Natural killer cell (primary cell): ENCODE measurements at regions not wholly inside any gene's neighbourhood (a gene's known extent, or its start where the extent isn't known, plus 50 kb on each side); places are given as distances from the start of the nearest gene placed in this dataset.
"Not testable (repeated sequence)": the region's sequence is repeated elsewhere in the genome, so short reads cannot be mapped to it uniquely, and the experiment has no call there.

Experiments used
- ATAC-seq, 3 donors: fragments of 150-1000 bp in 2 of 3; fragments of 200-7000 bp in 1 of 3; cut with Tn5 transposase; 1 replicate in 1 of 3; 2 replicates in 2 of 3; pipeline ENCODE4 v1.10.0; 2021; ENCODE audit warnings: mild to moderate bottlenecking in 2 of 3, moderate library complexity in 2 of 3
- DNase-seq, 2 donors: peaks; one replicate each; pipeline versions ENCODE4 v3.0.0 to v3.0.0-alpha.2; 2013 to 2021; ENCODE audit warnings: mixed read lengths in 1 of 2
- H3K27ac ChIP-seq: one replicate; pipeline ENCODE4 v1.5.1; 2013; ENCODE audit warnings: mild to moderate bottlenecking, low read length
- H3K27me3 ChIP-seq: one replicate; pipeline ENCODE4 v1.6.1; 2013; ENCODE audit warnings: low read length; ENCODE audit not compliant: control insufficient read depth, insufficient read depth
- H3K36me3 ChIP-seq: one replicate; pipeline ENCODE4 v1.6.1; 2013; ENCODE audit warnings: low read length; ENCODE audit not compliant: control insufficient read depth, insufficient read depth
- H3K4me1 ChIP-seq: one replicate; pipeline ENCODE4 v1.6.1; 2013; ENCODE audit warnings: low read length; ENCODE audit not compliant: control insufficient read depth, insufficient read depth
- H3K4me3 ChIP-seq: one replicate; pipeline ENCODE4 v1.5.1; 2013; ENCODE audit warnings: low read length
- H3K9me3 ChIP-seq: one replicate; pipeline ENCODE4 v1.6.1; 2013; ENCODE audit warnings: low read length; ENCODE audit not compliant: control insufficient read depth, insufficient read depth
- H3K27ac Mint-ChIP-seq, 2 donors: one replicate each; pipeline ENCODE4 v1.8.0; 2022; ENCODE audit warnings: mild to moderate bottlenecking in 2 of 2, mixed read lengths in 2 of 2, moderate library complexity in 1 of 2
- H3K27me3 Mint-ChIP-seq, 2 donors: one replicate each; pipeline ENCODE4 v1.8.0; 2022; ENCODE audit warnings: low read depth in 2 of 2, mixed read lengths in 2 of 2
- H3K36me3 Mint-ChIP-seq: one replicate; pipeline ENCODE4 v1.8.0; 2022; ENCODE audit warnings: mixed read lengths
- H3K4me1 Mint-ChIP-seq, 2 donors: one replicate each; pipeline ENCODE4 v1.8.0; 2022; ENCODE audit warnings: mixed read lengths in 2 of 2
- H3K4me3 Mint-ChIP-seq: one replicate; pipeline ENCODE4 v1.8.0; 2022; ENCODE audit warnings: mild to moderate bottlenecking, moderate library complexity, mixed read lengths
- H3K9me3 Mint-ChIP-seq, 2 donors: one replicate each; pipeline ENCODE4 v1.8.0; 2022; ENCODE audit warnings: mixed read lengths in 2 of 2
- WGBS: methylation state at CpG from one replicate; pipeline ENCODE4 v1.1.7; 2013; ENCODE audit warnings: missing lambda C conversion rate; ENCODE audit not compliant: insufficient coverage; 5-methylcytosine and 5-hydroxymethylcytosine counted together
- intact Hi-C: fragments of 100-400 bp; cut with micrococcal nuclease; formaldehyde crosslinking; loops from one replicate; pipeline ENCODE4 v1.14.2; 2022
- TF ChIP-seq, protein P1 (sequence below): fragments of 200-600 bp; IDR thresholded peaks from one replicate; pipeline ENCODE4 v1.8.0; 2022; ENCODE audit warnings: antibody characterized with exemption

DNA sequence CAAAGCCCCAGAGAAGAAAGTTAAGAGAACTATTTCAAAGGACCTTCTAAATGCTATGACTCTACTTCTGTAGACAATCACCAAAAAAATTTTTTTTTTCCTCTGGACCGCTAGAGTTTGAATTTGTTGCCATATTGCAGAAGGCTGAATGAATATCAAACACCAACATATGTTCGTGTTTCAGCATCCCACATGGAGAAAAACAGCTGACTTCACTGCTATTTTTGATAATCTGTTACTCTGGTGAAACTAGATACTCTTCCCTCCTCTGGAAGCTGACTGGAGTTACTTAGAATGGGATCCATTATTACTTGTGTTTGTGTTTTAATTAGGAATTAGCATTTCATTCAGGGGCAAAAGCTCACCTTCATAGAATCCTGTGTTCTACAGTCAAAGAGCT is 447.0 kb downstream of the AASDHPPT start:
- DNase-seq = no peak

DNA sequence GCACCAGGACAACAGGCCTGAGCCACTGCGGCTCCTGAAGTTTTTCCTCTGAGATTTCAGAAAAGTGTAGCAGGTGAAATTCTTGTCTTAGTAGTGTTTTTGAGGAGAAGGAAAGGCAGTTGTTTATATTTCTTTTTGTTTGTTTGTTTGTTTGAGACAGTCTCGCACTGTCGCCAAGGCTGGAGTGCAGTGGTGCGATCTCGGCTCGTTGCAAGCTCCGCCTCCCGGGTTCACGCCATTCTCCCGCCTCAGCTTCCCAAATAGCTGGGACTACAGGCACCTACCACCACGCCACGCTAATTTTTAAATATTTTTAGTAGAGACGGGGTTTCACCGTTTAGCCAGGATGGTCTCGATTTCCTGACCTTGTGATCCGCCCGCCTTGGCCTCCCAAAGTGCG is 454.2 kb downstream of the AASDHPPT start:
- peaks cover 6 to 16% of the 10 kb centered on the region in 2 donors for H3K9me3 Mint-ChIP-seq
- H3K4me3 ChIP-seq, H3K27me3 ChIP-seq, H3K9me3 ChIP-seq, intact Hi-C loops, H3K4me1 ChIP-seq, H3K27ac ChIP-seq, H3K4me1 Mint-ChIP-seq, H3K27ac Mint-ChIP-seq, ATAC-seq, H3K36me3 ChIP-seq, DNase-seq, H3K27me3 Mint-ChIP-seq, H3K4me3 Mint-ChIP-seq, H3K36me3 Mint-ChIP-seq: not testable (repeated sequence)
- 95% methylated on average over 18 of the region's 18 CpGs for WGBS

More for the DNA sequence above, 447.0 kb downstream of the AASDHPPT start:
- Mint-ChIP-seq H3K27me3 (no peaks in the 10 kb centered on the region), H3K27ac (no peak overlapping the region), H3K9me3 (peaks cover 21 to 22% of the 10 kb centered on the region in 2 donors), H3K4me3 (no peak overlapping the region), H3K36me3 (peaks cover 22% of the 10 kb centered on the region), H3K4me1 (no peaks in the 10 kb centered on the region)
- Histone ChIP-seq H3K4me1 (no peaks in the 10 kb centered on the region), H3K9me3 (peaks cover 6% of the 10 kb centered on the region), H3K27ac (no peak overlapping the region), H3K4me3 (no peak overlapping the region), H3K36me3 (no peaks in the 10 kb centered on the region), H3K27me3 (no peaks in the 10 kb centered on the region)
- TF ChIP-seq, protein P1, sequence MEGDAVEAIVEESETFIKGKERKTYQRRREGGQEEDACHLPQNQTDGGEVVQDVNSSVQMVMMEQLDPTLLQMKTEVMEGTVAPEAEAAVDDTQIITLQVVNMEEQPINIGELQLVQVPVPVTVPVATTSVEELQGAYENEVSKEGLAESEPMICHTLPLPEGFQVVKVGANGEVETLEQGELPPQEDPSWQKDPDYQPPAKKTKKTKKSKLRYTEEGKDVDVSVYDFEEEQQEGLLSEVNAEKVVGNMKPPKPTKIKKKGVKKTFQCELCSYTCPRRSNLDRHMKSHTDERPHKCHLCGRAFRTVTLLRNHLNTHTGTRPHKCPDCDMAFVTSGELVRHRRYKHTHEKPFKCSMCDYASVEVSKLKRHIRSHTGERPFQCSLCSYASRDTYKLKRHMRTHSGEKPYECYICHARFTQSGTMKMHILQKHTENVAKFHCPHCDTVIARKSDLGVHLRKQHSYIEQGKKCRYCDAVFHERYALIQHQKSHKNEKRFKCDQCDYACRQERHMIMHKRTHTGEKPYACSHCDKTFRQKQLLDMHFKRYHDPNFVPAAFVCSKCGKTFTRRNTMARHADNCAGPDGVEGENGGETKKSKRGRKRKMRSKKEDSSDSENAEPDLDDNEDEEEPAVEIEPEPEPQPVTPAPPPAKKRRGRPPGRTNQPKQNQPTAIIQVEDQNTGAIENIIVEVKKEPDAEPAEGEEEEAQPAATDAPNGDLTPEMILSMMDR = no peak
- intact Hi-C loops = no loop called here
- ATAC-seq = no peak
- 53% methylated on average over 2 of the region's 2 CpGs for WGBS

DNA sequence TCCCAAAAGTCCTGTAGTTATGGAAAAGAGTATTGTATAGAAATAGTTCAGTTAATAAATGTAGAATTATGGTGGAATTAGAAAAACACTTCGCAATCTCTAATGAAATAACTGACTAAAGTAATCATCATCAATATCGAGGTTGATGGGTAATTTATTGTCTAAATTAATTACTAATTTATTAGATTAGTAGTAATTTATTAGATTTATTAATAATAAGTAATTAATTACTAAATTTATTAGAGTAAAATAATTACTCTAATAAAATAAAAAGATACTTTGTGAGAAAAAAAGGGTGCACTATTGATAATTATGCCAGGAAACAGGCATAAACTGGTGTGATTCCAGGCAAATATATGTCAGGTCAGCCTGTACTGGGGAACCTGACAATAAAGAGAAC is 455.6 kb downstream of the AASDHPPT start:
- Mint-ChIP-seq H3K4me3 (no peak overlapping the region), H3K4me1 (no peaks in the 10 kb centered on the region), H3K36me3 (no peaks in the 10 kb centered on the region), H3K27ac (no peak overlapping the region), H3K27me3 (no peaks in the 10 kb centered on the region), H3K9me3 (peaks cover 7 to 20% of the 10 kb centered on the region in 2 donors)
- DNase-seq = no peak
- no peak overlapping the region for H3K4me3 ChIP-seq
- H3K9me3 ChIP-seq = peaks cover 9% of the 10 kb centered on the region
- ATAC-seq = no peak
- TF ChIP-seq, protein P1 = no peak
- intact Hi-C loops = no loop called here
- H3K36me3 ChIP-seq = no peaks in the 10 kb centered on the region
- WGBS = no CpG with 5 or more reads among the region's 2 CpGs
- H3K27me3 ChIP-seq = no peaks in the 10 kb centered on the region
- H3K4me1 ChIP-seq = no peaks in the 10 kb centered on the region
- no peak overlapping the region for H3K27ac ChIP-seq

DNA sequence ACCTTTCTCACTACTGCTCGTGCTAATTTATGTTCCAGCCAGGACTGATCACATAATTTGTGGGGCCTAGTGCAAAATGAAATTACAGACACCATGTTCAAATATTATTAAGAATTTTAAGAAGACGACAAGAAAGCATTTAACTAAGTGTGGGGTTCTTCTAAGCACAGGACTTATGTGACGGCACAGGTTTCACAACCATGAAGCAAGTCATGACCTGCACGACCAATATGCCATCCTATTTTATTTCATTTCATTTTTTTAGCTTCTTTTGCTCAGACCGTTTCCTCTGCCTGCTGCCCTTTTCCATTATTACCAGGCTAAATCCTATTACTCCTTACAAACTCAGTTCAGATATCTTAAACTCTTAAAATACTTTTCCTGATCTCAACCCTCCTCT is 462.5 kb downstream of the AASDHPPT start:
- intact Hi-C loops = no loop called here
- 77% methylated on average over 5 of the region's 5 CpGs for WGBS
- H3K9me3 ChIP-seq = peaks cover 8% of the 10 kb centered on the region
- no peak for ATAC-seq
- DNase-seq = no peak
- no peaks in the 10 kb centered on the region for H3K36me3 ChIP-seq
- TF ChIP-seq, protein P1 = no peak
- no peak overlapping the region for H3K27ac ChIP-seq
- peaks cover 8 to 13% of the 10 kb centered on the region in 2 donors for H3K9me3 Mint-ChIP-seq
- H3K27me3 Mint-ChIP-seq = no peaks in the 10 kb centered on the region
- H3K27me3 ChIP-seq = no peaks in the 10 kb centered on the region
- no peak overlapping the region for H3K4me3 Mint-ChIP-seq
- H3K4me1 Mint-ChIP-seq = no peaks in the 10 kb centered on the region
- H3K4me1 ChIP-seq = no peaks in the 10 kb centered on the region
- no peak overlapping the region for H3K4me3 ChIP-seq
- peaks cover 9% of the 10 kb centered on the region for H3K36me3 Mint-ChIP-seq
- no peak overlapping the region for H3K27ac Mint-ChIP-seq
